Choroid plexus epithelial cell (primary cell): ENCODE measurements at regions not wholly inside any gene's neighbourhood (a gene's known extent, or its start where the extent isn't known, plus 50 kb on each side); places are given as distances from the start of the nearest gene placed in this dataset.
A peak's percentile ranks its signal among the peaks of the same experiment; 100 is the strongest.
"Not testable (repeated sequence)": the region's sequence is repeated elsewhere in the genome, so short reads cannot be mapped to it uniquely, and the experiment has no call there.

Experiments
- DNase-seq: peaks from one replicate; pipeline ENCODE4 v3.0.0-alpha.2; 2010; ENCODE audit warnings: low read depth
- H3K4me3 ChIP-seq: 2 replicates; pipeline ENCODE4 v1.5.1; 2011; ENCODE audit warnings: low read depth, mild to moderate bottlenecking, control low read depth, low read length, moderate library complexity
- TF ChIP-seq, protein P1 (sequence below): conservative IDR thresholded peaks from 2 replicates; pipeline ENCODE4 v1.5.1; 2011; ENCODE audit warnings: low read depth, mild to moderate bottlenecking, control low read depth, inconsistent platforms, low read length, moderate library complexity

DNA sequence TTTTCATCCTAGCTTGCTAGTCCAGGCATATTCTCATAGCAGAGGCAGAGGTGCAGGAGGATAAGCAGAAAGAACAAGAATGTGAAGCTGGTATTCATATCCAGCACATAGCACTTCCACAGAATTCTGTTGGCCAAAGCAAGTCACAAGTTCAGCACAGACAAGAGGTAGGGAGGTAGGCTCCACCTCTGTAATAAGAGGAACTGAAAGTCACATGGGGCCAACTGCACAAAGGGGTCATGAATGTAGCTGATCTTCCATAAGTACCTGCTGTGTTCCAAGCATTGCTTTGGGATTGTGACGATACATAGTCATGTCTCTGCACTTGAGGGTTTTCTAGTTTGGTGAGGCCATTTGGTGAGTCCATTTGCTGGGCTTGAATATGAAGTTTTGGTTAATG, 110.8 kb upstream of the MPHOSPH6 start:
- H3K4me3 ChIP-seq = no peak overlapping the region
- TF ChIP-seq, protein P1, sequence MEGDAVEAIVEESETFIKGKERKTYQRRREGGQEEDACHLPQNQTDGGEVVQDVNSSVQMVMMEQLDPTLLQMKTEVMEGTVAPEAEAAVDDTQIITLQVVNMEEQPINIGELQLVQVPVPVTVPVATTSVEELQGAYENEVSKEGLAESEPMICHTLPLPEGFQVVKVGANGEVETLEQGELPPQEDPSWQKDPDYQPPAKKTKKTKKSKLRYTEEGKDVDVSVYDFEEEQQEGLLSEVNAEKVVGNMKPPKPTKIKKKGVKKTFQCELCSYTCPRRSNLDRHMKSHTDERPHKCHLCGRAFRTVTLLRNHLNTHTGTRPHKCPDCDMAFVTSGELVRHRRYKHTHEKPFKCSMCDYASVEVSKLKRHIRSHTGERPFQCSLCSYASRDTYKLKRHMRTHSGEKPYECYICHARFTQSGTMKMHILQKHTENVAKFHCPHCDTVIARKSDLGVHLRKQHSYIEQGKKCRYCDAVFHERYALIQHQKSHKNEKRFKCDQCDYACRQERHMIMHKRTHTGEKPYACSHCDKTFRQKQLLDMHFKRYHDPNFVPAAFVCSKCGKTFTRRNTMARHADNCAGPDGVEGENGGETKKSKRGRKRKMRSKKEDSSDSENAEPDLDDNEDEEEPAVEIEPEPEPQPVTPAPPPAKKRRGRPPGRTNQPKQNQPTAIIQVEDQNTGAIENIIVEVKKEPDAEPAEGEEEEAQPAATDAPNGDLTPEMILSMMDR = no peak
- DNase-seq = no peak

DNA sequence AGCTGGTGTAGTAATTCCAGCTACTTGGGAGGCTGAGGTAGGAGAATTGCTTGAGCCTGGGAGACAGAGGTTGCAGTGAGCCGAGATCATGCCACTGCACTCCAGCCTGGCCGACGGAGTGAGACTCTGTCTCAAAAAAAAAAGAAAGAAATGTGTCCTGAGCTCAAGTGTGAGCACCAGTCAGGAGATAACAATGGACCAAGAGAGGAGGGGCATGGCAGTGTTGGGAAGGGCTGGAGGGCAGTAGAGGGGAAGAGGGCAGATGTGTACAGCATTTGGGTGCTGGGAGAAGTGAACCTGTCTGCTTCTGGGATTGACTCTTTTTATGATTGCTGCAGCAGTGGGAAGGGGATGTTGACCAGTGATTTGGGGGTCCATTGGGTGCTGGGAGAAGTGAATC, 105.3 kb upstream of the MPHOSPH6 start:
- DNase-seq, H3K4me3 ChIP-seq: not testable (repeated sequence)

DNA sequence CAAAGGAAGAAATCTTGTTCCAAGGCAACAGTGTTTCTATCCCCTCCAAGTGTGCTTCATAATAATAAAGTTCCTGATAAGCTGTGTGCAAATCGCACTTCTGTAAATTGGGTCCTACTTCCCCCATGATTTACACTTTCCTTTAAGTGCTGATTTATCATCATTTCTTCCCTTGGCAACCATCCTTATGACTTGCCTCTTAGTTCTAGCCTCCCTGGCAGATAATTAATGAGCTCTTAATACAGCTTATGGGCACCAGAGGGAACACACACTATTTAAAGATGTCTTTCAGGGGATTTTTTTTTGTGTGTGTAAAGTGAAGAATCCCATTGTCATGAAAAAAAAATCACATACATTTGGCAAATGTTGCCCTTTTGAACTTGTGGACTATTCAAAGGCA, 101.6 kb upstream of the MPHOSPH6 start:
- TF ChIP-seq, protein P1 = no peak

DNA sequence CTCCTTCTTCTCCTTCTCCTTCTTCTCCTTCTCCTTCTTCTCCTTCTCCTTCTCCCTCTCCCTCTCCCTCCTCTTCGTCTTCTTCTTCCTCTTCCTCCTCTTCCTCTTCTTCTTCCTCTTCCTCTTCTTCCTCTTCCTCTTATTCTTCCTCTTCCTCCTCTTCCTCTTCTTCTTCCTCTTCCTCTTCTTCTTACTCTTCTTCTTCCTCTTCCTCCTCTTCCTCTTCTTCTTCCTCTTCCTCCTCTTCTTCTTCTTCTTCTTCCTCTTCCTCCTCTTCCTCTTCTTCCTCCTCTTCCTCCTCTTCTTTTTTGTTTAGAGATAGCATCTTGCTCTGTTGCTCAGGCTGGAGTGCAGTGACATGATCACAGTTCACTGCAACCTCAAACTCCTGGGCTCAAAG, 97.7 kb upstream of the MPHOSPH6 start:
- not testable (repeated sequence) for H3K4me3 ChIP-seq, DNase-seq

More for the DNA sequence above, 101.6 kb upstream of the MPHOSPH6 start:
- H3K4me3 ChIP-seq = no peak overlapping the region
- no peak for DNase-seq

DNA sequence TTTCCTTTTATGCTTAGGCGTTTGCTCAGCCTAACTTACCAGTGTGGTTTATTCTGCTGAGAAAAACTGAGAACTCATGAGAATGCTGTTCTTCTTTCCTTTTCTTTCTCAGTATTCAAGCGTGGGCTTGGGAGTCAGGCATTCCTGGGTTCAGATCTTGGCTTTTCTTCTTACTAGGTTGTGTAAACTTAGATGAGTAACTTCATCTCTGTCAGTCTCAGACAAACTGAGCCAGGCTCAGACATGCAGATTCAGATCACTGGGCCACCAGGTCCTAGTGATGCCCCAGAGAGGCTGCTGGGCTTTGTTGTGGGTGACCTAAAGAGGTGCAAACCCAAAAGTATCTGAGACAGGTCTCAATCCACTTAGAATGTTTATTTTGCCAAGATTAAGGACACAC, 95.8 kb upstream of the MPHOSPH6 start:
- TF ChIP-seq, protein P1 = no peak
- no peak for DNase-seq
- H3K4me3 ChIP-seq = no peak overlapping the region

DNA sequence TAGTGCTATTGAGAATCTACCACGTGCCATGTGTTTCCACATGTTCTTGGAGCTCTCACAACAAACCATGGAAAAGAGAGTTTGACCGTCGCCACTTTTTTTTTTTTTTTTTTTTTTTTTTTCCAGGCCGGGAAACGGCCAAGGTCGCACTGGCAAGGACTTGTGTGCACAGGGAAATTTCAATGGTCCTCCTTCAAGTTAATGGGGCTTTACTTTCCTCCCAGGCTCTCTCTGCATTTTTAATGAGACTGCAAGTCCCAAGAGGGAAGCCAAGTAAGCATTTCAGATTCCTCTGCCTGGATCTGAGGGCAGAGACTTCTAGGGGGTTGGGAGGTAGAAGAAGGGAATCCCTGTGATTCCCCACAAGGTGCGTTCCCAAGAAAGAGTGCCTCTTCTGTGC, 94.7 kb upstream of the MPHOSPH6 start:
- H3K4me3 ChIP-seq = no peak overlapping the region
- TF ChIP-seq, protein P1 = no peak
- DNase-seq = no peak

DNA sequence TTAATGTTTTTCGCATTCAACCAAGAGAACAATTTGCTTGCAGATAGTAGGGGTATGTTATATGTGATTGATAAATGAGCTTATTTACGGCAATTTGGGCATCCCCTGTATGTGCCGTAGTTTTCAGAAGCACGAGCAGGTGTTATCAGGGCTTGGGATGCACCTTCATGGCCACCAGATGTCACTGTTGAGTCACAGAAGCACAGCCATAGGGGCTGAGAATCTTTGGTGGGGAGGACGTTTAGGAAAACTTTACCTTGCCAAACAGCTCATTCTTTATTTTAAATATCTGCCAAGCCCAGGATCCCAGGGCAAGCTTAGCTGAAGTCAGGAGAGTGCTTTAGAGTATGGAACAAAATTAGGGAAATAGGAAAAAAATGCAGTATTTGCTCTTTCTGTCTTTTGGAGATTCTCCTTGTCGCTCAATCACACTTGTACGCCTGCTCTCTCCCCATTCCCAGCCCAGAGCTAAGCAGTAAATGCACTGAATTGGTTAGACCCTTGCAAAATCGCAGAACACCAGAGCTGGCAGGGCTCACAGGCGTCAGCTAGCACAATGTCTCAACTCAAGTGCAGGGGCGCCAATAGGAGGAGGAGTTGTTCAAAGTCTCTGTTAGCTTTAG, 93.6 kb upstream of the MPHOSPH6 start:
- TF ChIP-seq, protein P1 = peak; percentile 99
- H3K4me3 ChIP-seq = no peak overlapping the region
- DNase-seq = peak; percentile 70

DNA sequence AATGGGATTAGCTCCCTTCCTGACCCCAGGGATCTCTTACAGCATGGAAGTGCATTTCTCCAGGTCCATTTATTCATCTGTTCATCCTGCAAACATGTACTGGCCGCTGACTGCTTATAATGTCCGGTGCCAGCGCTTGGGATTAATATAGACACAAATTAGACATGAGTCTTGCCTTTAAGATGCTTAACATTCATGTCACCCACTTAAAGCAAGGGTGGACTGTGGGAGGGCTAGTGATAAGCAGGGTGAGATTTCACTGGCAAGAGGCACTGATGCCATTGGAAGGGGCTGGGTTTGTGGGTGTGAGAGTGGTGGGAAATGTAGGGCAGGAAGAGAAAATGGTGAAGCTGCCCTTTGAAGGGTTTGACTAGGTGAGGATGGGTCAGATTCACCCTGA, 92.2 kb upstream of the MPHOSPH6 start:
- TF ChIP-seq, protein P1 = no peak
- H3K4me3 ChIP-seq = no peak overlapping the region
- DNase-seq = no peak
